Activated T-cell treated with anti-CD3 and anti-CD28 coated beads, Interleukin-2, amount 50 U/mL, for 24 hours (primary cell): ENCODE measurements at regions not wholly inside any gene's neighbourhood (a gene's known extent, or its start where the extent isn't known, plus 50 kb on each side); places are given as distances from the start of the nearest gene placed in this dataset.

Source experiments
- DNase-seq: peaks from one replicate; pipeline ENCODE4 v3.0.0-alpha.2; 2020
- H3K27ac Mint-ChIP-seq: 2 replicates; pipeline ENCODE4 v1.8.0; 2020; ENCODE audit warnings: mild to moderate bottlenecking, mixed read lengths
- H3K27me3 Mint-ChIP-seq: 2 replicates; pipeline ENCODE4 v1.8.0; 2020; ENCODE audit warnings: mixed read lengths
- H3K36me3 Mint-ChIP-seq: 2 replicates; pipeline ENCODE4 v1.8.0; 2020; ENCODE audit warnings: low read depth, mixed read lengths
- H3K4me1 Mint-ChIP-seq: 2 replicates; pipeline ENCODE4 v1.8.0; 2020; ENCODE audit warnings: low read depth, mixed read lengths
- H3K4me3 Mint-ChIP-seq: 2 replicates; pipeline ENCODE4 v1.8.0; 2020; ENCODE audit warnings: mild to moderate bottlenecking, moderate library complexity, mixed read lengths
- H3K9me3 Mint-ChIP-seq: 2 replicates; pipeline ENCODE4 v1.8.0; 2020; ENCODE audit warnings: mixed read lengths

GRCh38 chr9:20042128-20042711 is 253.4 kb upstream of the SLC24A2 start:
- Mint-ChIP-seq H3K36me3 (no peaks in the 10 kb centered on the region), H3K4me1 (peaks cover 32% of the 10 kb centered on the region), H3K9me3 (no peaks in the 10 kb centered on the region), H3K27ac (peak overlapping the region; percentile 1), H3K27me3 (no peaks in the 10 kb centered on the region), H3K4me3 (no peak overlapping the region)
- no peak for DNase-seq

- Mint-ChIP-seq H3K27me3 (no peaks in the 10 kb centered on the region), H3K27ac (no peak overlapping the region), H3K36me3 (no peaks in the 10 kb centered on the region), H3K4me1 (peaks cover 32% of the 10 kb centered on the region), H3K9me3 (no peaks in the 10 kb centered on the region), H3K4me3 (no peak overlapping the region)
- no peak for DNase-seq
These were observed 252.9 kb upstream of the SLC24A2 start for GRCh38 chr9:20041697-20042081.

GRCh38 chr9:20040991-20041696 is 252.3 kb upstream of the SLC24A2 start:
- Mint-ChIP-seq H3K27ac (no peak overlapping the region), H3K4me1 (peaks cover 32% of the 10 kb centered on the region), H3K36me3 (no peaks in the 10 kb centered on the region), H3K27me3 (no peaks in the 10 kb centered on the region), H3K4me3 (no peak overlapping the region), H3K9me3 (no peaks in the 10 kb centered on the region)
- DNase-seq, result no peak

GRCh38 chr9:20037699-20038098 is 248.9 kb upstream of the SLC24A2 start:
- no peaks in the 10 kb centered on the region for H3K27me3 Mint-ChIP-seq
- no peaks in the 10 kb centered on the region for H3K9me3 Mint-ChIP-seq
- peaks cover 16% of the 10 kb centered on the region for H3K4me1 Mint-ChIP-seq

GRCh38 chr9:20033511-20033910 is 244.7 kb upstream of the SLC24A2 start:
- no peak for DNase-seq
- no peaks in the 10 kb centered on the region for H3K36me3 Mint-ChIP-seq
- H3K27ac Mint-ChIP-seq, result no peak overlapping the region
- H3K27me3 Mint-ChIP-seq, result no peaks in the 10 kb centered on the region
- H3K4me1 Mint-ChIP-seq, result peaks cover 3% of the 10 kb centered on the region
- no peak overlapping the region for H3K4me3 Mint-ChIP-seq
- no peaks in the 10 kb centered on the region for H3K9me3 Mint-ChIP-seq

More at GRCh38 chr9:20037699-20038098, 248.9 kb upstream of the SLC24A2 start:
- no peaks in the 10 kb centered on the region for H3K36me3 Mint-ChIP-seq
- no peak overlapping the region for H3K4me3 Mint-ChIP-seq
- no peak for DNase-seq
- H3K27ac Mint-ChIP-seq, result no peak overlapping the region

- no peaks in the 10 kb centered on the region for H3K9me3 Mint-ChIP-seq
- no peak overlapping the region for H3K4me3 Mint-ChIP-seq
- DNase-seq, result no peak
- no peaks in the 10 kb centered on the region for H3K36me3 Mint-ChIP-seq
- H3K27ac Mint-ChIP-seq, result no peak overlapping the region
- peaks cover 3% of the 10 kb centered on the region for H3K4me1 Mint-ChIP-seq
- H3K27me3 Mint-ChIP-seq, result no peaks in the 10 kb centered on the region
These were observed 243.7 kb upstream of the SLC24A2 start for GRCh38 chr9:20032413-20033006.

- H3K4me3 Mint-ChIP-seq, result no peak overlapping the region
- H3K27me3 Mint-ChIP-seq, result no peaks in the 10 kb centered on the region
- no peak overlapping the region for H3K27ac Mint-ChIP-seq
- peaks cover 3% of the 10 kb centered on the region for H3K4me1 Mint-ChIP-seq
- no peaks in the 10 kb centered on the region for H3K36me3 Mint-ChIP-seq
- H3K9me3 Mint-ChIP-seq, result no peaks in the 10 kb centered on the region
- no peak for DNase-seq
These were observed 243.0 kb upstream of the SLC24A2 start for GRCh38 chr9:20031836-20032235.

- H3K36me3 Mint-ChIP-seq, result no peaks in the 10 kb centered on the region
- H3K4me3 Mint-ChIP-seq, result no peak overlapping the region
- H3K27me3 Mint-ChIP-seq, result no peaks in the 10 kb centered on the region
- H3K9me3 Mint-ChIP-seq, result no peaks in the 10 kb centered on the region
- no peak for DNase-seq
- H3K4me1 Mint-ChIP-seq, result peaks cover 3% of the 10 kb centered on the region
- H3K27ac Mint-ChIP-seq, result no peak overlapping the region
These were observed 241.8 kb upstream of the SLC24A2 start for GRCh38 chr9:20030671-20031070.

GRCh38 chr9:20030221-20030620 is 241.4 kb upstream of the SLC24A2 start:
- H3K27me3 Mint-ChIP-seq, result no peaks in the 10 kb centered on the region
- H3K27ac Mint-ChIP-seq, result no peak overlapping the region
- no peaks in the 10 kb centered on the region for H3K9me3 Mint-ChIP-seq
- DNase-seq, result no peak
- peaks cover 3% of the 10 kb centered on the region for H3K4me1 Mint-ChIP-seq
- no peaks in the 10 kb centered on the region for H3K36me3 Mint-ChIP-seq
- no peak overlapping the region for H3K4me3 Mint-ChIP-seq

- H3K9me3 Mint-ChIP-seq, result no peaks in the 10 kb centered on the region
- H3K27ac Mint-ChIP-seq, result no peak overlapping the region
- H3K4me1 Mint-ChIP-seq, result peaks cover 3% of the 10 kb centered on the region
- H3K4me3 Mint-ChIP-seq, result no peak overlapping the region
- DNase-seq, result no peak
- H3K27me3 Mint-ChIP-seq, result no peaks in the 10 kb centered on the region
- H3K36me3 Mint-ChIP-seq, result no peaks in the 10 kb centered on the region
These were observed 240.0 kb upstream of the SLC24A2 start for GRCh38 chr9:20028849-20029231.

GRCh38 chr9:20028192-20028848 is 239.5 kb upstream of the SLC24A2 start:
- no peaks in the 10 kb centered on the region for H3K27me3 Mint-ChIP-seq
- H3K4me1 Mint-ChIP-seq, result no peaks in the 10 kb centered on the region
- H3K27ac Mint-ChIP-seq, result no peak overlapping the region
- H3K9me3 Mint-ChIP-seq, result no peaks in the 10 kb centered on the region
- H3K4me3 Mint-ChIP-seq, result no peak overlapping the region
- no peak for DNase-seq
- no peaks in the 10 kb centered on the region for H3K36me3 Mint-ChIP-seq

- Mint-ChIP-seq H3K36me3 (no peaks in the 10 kb centered on the region), H3K27ac (no peak overlapping the region), H3K4me1 (peaks cover 6% of the 10 kb centered on the region), H3K4me3 (no peak overlapping the region), H3K9me3 (no peaks in the 10 kb centered on the region), H3K27me3 (peaks cover 2% of the 10 kb centered on the region)
- DNase-seq, result no peak
These were observed 235.2 kb upstream of the SLC24A2 start for GRCh38 chr9:20023961-20024571.

- Mint-ChIP-seq H3K9me3 (no peaks in the 10 kb centered on the region), H3K27ac (no peak overlapping the region), H3K36me3 (no peaks in the 10 kb centered on the region), H3K4me3 (no peak overlapping the region), H3K27me3 (peaks cover 2% of the 10 kb centered on the region), H3K4me1 (peaks cover 6% of the 10 kb centered on the region)
- no peak for DNase-seq
These were observed 234.5 kb upstream of the SLC24A2 start for GRCh38 chr9:20023210-20023905.

GRCh38 chr9:20022410-20022809 is 233.6 kb upstream of the SLC24A2 start:
- Mint-ChIP-seq H3K4me1 (peaks cover 6% of the 10 kb centered on the region), H3K4me3 (no peak overlapping the region), H3K27ac (no peak overlapping the region), H3K9me3 (no peaks in the 10 kb centered on the region), H3K27me3 (peaks cover 2% of the 10 kb centered on the region), H3K36me3 (no peaks in the 10 kb centered on the region)
- no peak for DNase-seq
